Calu3 (cell line): ENCODE measurements at regions not wholly inside any gene's neighbourhood (a gene's known extent, or its start where the extent isn't known, plus 50 kb on each side); places are given as distances from the start of the nearest gene placed in this dataset.
A peak's percentile ranks its signal among the peaks of the same experiment; 100 is the strongest.

ENCODE experiments used
- BruUV-seq: library from RNA; stranded (reverse); fragments of 400-500 nt; replicated peaks from 2 replicates; lab custom pipeline; 2021; lab: Mats Ljungman, UMichigan
- CTCF ChIA-PET: fragments of 300-600 bp; sonication (Branson Sonifier 250); formaldehyde crosslinking; loops from one replicate; lab custom pipeline; 2022; ENCODE audit warnings: antibody characterized with exemption; lab: Charles Lee
- DNase-seq: peaks from one replicate; pipeline ENCODE4 v3.0.0; 2022
- H3K27ac Mint-ChIP-seq: one replicate; pipeline ENCODE4 v1.8.0; 2022; ENCODE audit warnings: mixed read lengths; ENCODE audit not compliant: unreplicated experiment
- H3K27me3 Mint-ChIP-seq: one replicate; pipeline ENCODE4 v1.8.0; 2022; ENCODE audit warnings: mixed read lengths; ENCODE audit not compliant: unreplicated experiment
- H3K36me3 Mint-ChIP-seq: one replicate; pipeline ENCODE4 v1.8.0; 2022; ENCODE audit warnings: mild to moderate bottlenecking, moderate library complexity, mixed read lengths; ENCODE audit not compliant: insufficient read depth, unreplicated experiment
- H3K4me1 Mint-ChIP-seq: one replicate; pipeline ENCODE4 v1.8.0; 2022; ENCODE audit warnings: mild to moderate bottlenecking, low read depth, mixed read lengths; ENCODE audit not compliant: unreplicated experiment
- H3K4me3 Mint-ChIP-seq: one replicate; pipeline ENCODE4 v1.8.0; 2022; ENCODE audit warnings: mild to moderate bottlenecking, low read depth, moderate library complexity, mixed read lengths; ENCODE audit not compliant: unreplicated experiment
- H3K9me3 Mint-ChIP-seq: one replicate; pipeline ENCODE4 v1.8.0; 2022; ENCODE audit warnings: low read depth, mixed read lengths; ENCODE audit not compliant: unreplicated experiment
- intact Hi-C: fragments of 100-400 bp; cut with micrococcal nuclease; formaldehyde crosslinking; loops from one replicate; pipeline ENCODE4 v1.10.0; 2022; ENCODE audit not compliant: unreplicated experiment
- TF ChIP-seq, protein P1 (sequence below): fragments of 200-600 bp; IDR thresholded peaks from one replicate; pipeline ENCODE4 v1.8.0; 2022; ENCODE audit warnings: antibody characterized with exemption; ENCODE audit not compliant: unreplicated experiment

DNA sequence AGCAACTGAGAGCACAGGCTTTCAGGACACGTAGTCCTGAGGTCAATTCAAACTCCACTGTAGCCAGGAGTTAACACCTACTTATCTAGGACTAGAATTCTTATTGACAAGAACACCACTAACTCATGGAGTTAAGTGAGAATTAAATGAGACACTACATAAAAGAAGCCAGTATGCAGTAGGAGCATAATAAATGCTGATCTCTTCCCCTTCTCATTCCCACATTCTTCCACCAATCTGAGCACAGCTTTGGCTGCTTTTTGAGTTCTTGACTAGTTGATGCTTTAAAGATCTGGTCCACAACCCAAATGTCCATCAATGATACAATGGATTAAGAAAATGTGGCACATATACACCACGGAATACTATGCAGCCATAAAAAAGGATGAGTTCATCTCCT, 55.2 kb downstream of the TTC32 start:
- no peaks in the 10 kb centered on the region for H3K4me1 Mint-ChIP-seq
- TF ChIP-seq, protein P1, sequence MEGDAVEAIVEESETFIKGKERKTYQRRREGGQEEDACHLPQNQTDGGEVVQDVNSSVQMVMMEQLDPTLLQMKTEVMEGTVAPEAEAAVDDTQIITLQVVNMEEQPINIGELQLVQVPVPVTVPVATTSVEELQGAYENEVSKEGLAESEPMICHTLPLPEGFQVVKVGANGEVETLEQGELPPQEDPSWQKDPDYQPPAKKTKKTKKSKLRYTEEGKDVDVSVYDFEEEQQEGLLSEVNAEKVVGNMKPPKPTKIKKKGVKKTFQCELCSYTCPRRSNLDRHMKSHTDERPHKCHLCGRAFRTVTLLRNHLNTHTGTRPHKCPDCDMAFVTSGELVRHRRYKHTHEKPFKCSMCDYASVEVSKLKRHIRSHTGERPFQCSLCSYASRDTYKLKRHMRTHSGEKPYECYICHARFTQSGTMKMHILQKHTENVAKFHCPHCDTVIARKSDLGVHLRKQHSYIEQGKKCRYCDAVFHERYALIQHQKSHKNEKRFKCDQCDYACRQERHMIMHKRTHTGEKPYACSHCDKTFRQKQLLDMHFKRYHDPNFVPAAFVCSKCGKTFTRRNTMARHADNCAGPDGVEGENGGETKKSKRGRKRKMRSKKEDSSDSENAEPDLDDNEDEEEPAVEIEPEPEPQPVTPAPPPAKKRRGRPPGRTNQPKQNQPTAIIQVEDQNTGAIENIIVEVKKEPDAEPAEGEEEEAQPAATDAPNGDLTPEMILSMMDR = no peak
- H3K4me3 Mint-ChIP-seq = no peak overlapping the region
- no peaks in the 10 kb centered on the region for H3K36me3 Mint-ChIP-seq
- CTCF ChIA-PET = no interaction called here
- H3K9me3 Mint-ChIP-seq = no peaks in the 10 kb centered on the region
- no TSS peak for BruUV-seq
- no peak for DNase-seq
- intact Hi-C loops = no loop called here
- peaks cover 47% of the 10 kb centered on the region for H3K27me3 Mint-ChIP-seq
- no peak overlapping the region for H3K27ac Mint-ChIP-seq

DNA sequence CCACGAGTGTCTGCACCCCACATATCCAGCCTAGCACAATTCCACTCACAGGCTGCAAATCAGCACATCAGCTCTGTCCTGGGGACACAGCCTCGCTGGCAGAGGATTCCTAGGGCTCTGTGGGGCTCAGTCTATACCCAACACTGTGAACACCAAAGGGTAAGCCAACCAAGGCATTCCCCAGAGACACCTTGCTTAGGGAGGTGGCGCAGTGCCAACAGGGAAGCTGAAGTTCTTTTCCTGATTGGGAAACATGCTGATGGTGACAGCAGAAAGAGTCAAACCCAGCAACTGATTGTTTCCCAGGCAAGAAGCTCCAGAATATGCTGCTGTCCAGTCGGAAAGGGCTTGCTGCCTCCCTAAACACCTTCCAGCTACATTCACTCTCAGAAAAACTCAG, 55.8 kb downstream of the TTC32 start:
- no TSS peak for BruUV-seq
- CTCF ChIA-PET = no interaction called here
- H3K36me3 Mint-ChIP-seq = no peaks in the 10 kb centered on the region

DNA sequence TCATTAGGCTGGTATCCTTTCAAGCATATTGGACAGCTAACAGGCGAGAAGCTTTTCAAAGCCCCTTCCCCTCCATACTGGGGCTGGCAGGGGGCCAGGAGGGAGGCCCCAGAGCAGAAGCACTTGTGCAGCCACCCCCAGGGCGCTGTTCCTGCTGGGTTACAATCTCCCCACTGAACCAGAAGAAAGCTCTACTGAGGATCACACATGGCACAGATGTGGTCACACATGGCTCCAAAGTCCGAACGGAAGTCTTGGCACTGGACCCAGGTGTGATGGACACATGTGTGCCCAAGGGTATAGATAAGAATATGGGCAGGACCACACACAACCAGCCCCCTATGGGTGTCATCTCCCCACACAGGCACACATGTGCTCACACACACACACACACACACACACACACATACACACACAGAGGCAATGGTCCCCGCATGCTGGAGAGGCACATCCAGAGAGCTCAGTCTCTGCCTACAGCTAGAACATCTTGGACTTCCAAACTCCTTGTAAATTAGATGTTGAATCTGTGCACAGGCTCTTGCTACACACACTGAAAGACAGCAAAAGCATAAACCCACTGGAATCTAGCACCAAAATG, 56.4 kb downstream of the TTC32 start:
- DNase-seq = no peak
- H3K9me3 Mint-ChIP-seq = no peaks in the 10 kb centered on the region
- TF ChIP-seq, protein P1 = no peak
- CTCF ChIA-PET = no interaction called here
- H3K36me3 Mint-ChIP-seq = no peaks in the 10 kb centered on the region
- no peaks in the 10 kb centered on the region for H3K4me1 Mint-ChIP-seq
- intact Hi-C loops = no loop called here
- no TSS peak for BruUV-seq
- peaks cover 53% of the 10 kb centered on the region for H3K27me3 Mint-ChIP-seq
- H3K4me3 Mint-ChIP-seq = no peak overlapping the region
- H3K27ac Mint-ChIP-seq = no peak overlapping the region

More for the DNA sequence above, 55.8 kb downstream of the TTC32 start:
- intact Hi-C loops = no loop called here
- TF ChIP-seq, protein P1 = no peak
- H3K9me3 Mint-ChIP-seq = no peaks in the 10 kb centered on the region
- H3K27ac Mint-ChIP-seq = no peak overlapping the region
- H3K4me1 Mint-ChIP-seq = no peaks in the 10 kb centered on the region
- H3K4me3 Mint-ChIP-seq = no peak overlapping the region
- H3K27me3 Mint-ChIP-seq = peaks cover 53% of the 10 kb centered on the region
- peak; percentile 52 for DNase-seq

DNA sequence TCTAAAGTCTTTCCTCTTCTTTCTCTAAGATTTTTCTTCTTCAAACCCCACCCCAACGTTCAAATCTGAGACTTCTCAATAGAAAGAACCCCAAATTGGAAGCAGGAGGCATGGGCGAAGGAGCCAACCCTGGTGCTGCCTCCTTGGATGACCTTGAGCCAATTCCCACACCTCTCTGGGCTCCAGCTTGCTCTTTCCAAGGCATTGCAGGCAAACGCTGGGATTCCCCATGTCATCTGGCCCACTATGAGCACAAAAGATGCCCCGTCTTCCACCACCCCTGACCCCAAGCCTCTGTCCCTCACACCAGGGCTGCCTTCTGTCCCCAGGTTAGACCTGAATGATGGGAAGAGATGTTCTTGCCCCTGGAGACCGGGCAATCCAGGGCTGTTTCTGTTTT, 57.0 kb downstream of the TTC32 start:
- Mint-ChIP-seq H3K27ac (no peak overlapping the region), H3K4me1 (no peaks in the 10 kb centered on the region), H3K4me3 (no peak overlapping the region), H3K36me3 (no peaks in the 10 kb centered on the region), H3K27me3 (peaks cover 59% of the 10 kb centered on the region), H3K9me3 (no peaks in the 10 kb centered on the region)
- intact Hi-C loops = no loop called here
- no TSS peak for BruUV-seq
- no peak for DNase-seq
- CTCF ChIA-PET = no interaction called here
- TF ChIP-seq, protein P1 = no peak
